SK-N-SH treated with all-trans-retinoic acid at 6 μM for 48 hours (cell line): ENCODE measurements at regions not wholly inside any gene's neighbourhood (a gene's known extent, or its start where the extent isn't known, plus 50 kb on each side); places are given as distances from the start of the nearest gene placed in this dataset.

Experiments
- ATAC-seq: fragments of 200-7000 bp; cut with Tn5 transposase; 3 replicates; pipeline ENCODE4 v1.9.1; 2020; ENCODE audit warnings: mild to moderate bottlenecking, moderate library complexity
- ARNTL ChIP-seq: fragments of 450-650 bp; formaldehyde crosslinking; IDR thresholded peaks from 2 replicates; pipeline ENCODE4 v1.5.0; 2020; ENCODE audit warnings: low read depth, mild to moderate bottlenecking, moderate library complexity, borderline replicate concordance
- BACH2 ChIP-seq: fragments of 250-450 bp; sonication (Bioruptor Pico); IDR thresholded peaks from 2 replicates; pipeline ENCODE4 v1.9.0; 2021; ENCODE audit warnings: mild to moderate bottlenecking, borderline replicate concordance
- CSDC2 ChIP-seq: fragments of 250-450 bp; sonication (Bioruptor Pico); IDR thresholded peaks from 2 replicates; pipeline ENCODE4 v1.5.0; 2020; ENCODE audit warnings: mild to moderate bottlenecking, moderate library complexity
- CSRNP3 ChIP-seq: fragments of 250-450 bp; sonication (Bioruptor Pico); IDR thresholded peaks from 2 replicates; pipeline ENCODE4 v1.5.1; 2021; ENCODE audit warnings: mild to moderate bottlenecking, moderate library complexity
- ESRRG ChIP-seq: fragments of 250-450 bp; sonication (Bioruptor Pico); IDR thresholded peaks from 2 replicates; pipeline ENCODE4 v1.6.1; 2021; ENCODE audit warnings: mild to moderate bottlenecking
- GLIS3 ChIP-seq: fragments of 250-450 bp; sonication (Bioruptor Pico); IDR thresholded peaks from 2 replicates; pipeline ENCODE4 v1.5.0; 2020; ENCODE audit warnings: mild to moderate bottlenecking, moderate library complexity
- ISL1 ChIP-seq: fragments of 250-450 bp; sonication (Bioruptor Pico); IDR thresholded peaks from 2 replicates; pipeline ENCODE4 v2.1.2; 2022; ENCODE audit warnings: mild to moderate bottlenecking, moderate library complexity
- OSR1 ChIP-seq: fragments of 250-450 bp; sonication (Bioruptor Pico); IDR thresholded peaks from 2 replicates; pipeline ENCODE4 v1.8.0; 2022; ENCODE audit warnings: moderate library complexity, mild to moderate bottlenecking, inconsistent platforms
- PPARA ChIP-seq: fragments of 250-450 bp; sonication (Bioruptor Pico); IDR thresholded peaks from 2 replicates; pipeline ENCODE4 v1.5.0; 2020; ENCODE audit warnings: mild to moderate bottlenecking, borderline replicate concordance
- RARB ChIP-seq: fragments of 250-450 bp; sonication (Bioruptor Pico); IDR thresholded peaks from 2 replicates; pipeline ENCODE4 v1.8.0; 2021; ENCODE audit warnings: mild to moderate bottlenecking, moderate library complexity
- SNAI2 ChIP-seq: fragments of 250-450 bp; sonication (Bioruptor Pico); IDR thresholded peaks from 2 replicates; pipeline ENCODE4 v1.5.0; 2020; ENCODE audit warnings: mild to moderate bottlenecking, moderate library complexity
- TCF4 ChIP-seq: fragments of 250-450 bp; sonication (Bioruptor Pico); IDR thresholded peaks from 2 replicates; pipeline ENCODE4 v1.8.0; 2021; ENCODE audit warnings: mild to moderate bottlenecking, moderate library complexity, borderline replicate concordance
- TSHZ2 ChIP-seq: fragments of 250-450 bp; sonication (Bioruptor Pico); IDR thresholded peaks from 2 replicates; pipeline ENCODE4 v1.5.0; 2020; ENCODE audit warnings: mild to moderate bottlenecking, moderate library complexity
- ZFP3 ChIP-seq: fragments of 250-450 bp; sonication (Bioruptor Pico); IDR thresholded peaks from 2 replicates; pipeline ENCODE4 v1.5.0; 2020; ENCODE audit warnings: mild to moderate bottlenecking, moderate library complexity
- ZFP30 ChIP-seq: fragments of 450-650 bp; formaldehyde crosslinking; IDR thresholded peaks from 2 replicates; pipeline ENCODE4 v1.5.0; 2022; ENCODE audit warnings: mild to moderate bottlenecking, moderate library complexity
- ZNF565 ChIP-seq: fragments of 450-650 bp; formaldehyde crosslinking; conservative IDR thresholded peaks from 2 replicates; pipeline ENCODE4 v1.5.0; 2020; ENCODE audit warnings: low read depth, mild to moderate bottlenecking, moderate library complexity
- ZNF70 ChIP-seq: fragments of 450-650 bp; formaldehyde crosslinking; IDR thresholded peaks from 2 replicates; pipeline ENCODE4 v1.5.0; 2020; ENCODE audit warnings: mild to moderate bottlenecking, moderate library complexity
- TF ChIP-seq, protein P1 (sequence below): fragments of 250-450 bp; sonication (Bioruptor Pico); IDR thresholded peaks from 2 replicates; pipeline ENCODE4 v1.8.0; 2020; ENCODE audit warnings: mild to moderate bottlenecking, moderate library complexity, borderline replicate concordance
- TF ChIP-seq, protein P2 (sequence below): fragments of 250-450 bp; sonication (Bioruptor Pico); IDR thresholded peaks from 2 replicates; pipeline ENCODE4 v1.5.1; 2020; ENCODE audit warnings: low read depth, mild to moderate bottlenecking, moderate library complexity

DNA sequence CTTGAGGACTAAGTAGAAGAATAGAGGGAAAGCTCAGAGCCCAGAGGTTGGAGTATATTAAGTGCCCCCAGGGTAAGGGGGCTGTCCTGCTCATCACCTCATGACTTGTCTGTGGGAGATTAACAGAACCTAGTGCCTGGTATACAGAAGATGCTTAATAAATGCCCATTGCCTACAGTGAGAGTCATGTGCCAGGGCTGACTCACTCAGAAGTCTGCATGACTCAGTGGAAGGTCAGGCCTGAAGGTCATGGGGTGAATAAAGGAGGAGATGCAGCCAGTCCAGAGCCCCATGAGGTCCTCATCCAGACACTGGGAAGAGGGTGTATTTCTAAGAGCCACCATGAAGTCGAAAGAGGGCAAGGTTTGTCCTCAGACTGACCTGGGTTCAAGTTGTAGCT, 62.5 kb upstream of the TLE3 start (continued):
- TF ChIP-seq, protein P1, sequence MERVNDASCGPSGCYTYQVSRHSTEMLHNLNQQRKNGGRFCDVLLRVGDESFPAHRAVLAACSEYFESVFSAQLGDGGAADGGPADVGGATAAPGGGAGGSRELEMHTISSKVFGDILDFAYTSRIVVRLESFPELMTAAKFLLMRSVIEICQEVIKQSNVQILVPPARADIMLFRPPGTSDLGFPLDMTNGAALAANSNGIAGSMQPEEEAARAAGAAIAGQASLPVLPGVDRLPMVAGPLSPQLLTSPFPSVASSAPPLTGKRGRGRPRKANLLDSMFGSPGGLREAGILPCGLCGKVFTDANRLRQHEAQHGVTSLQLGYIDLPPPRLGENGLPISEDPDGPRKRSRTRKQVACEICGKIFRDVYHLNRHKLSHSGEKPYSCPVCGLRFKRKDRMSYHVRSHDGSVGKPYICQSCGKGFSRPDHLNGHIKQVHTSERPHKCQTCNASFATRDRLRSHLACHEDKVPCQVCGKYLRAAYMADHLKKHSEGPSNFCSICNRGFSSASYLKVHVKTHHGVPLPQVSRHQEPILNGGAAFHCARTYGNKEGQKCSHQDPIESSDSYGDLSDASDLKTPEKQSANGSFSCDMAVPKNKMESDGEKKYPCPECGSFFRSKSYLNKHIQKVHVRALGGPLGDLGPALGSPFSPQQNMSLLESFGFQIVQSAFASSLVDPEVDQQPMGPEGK: no peak
- TF ChIP-seq TSHZ2: no peak

- no peak for ATAC-seq
- TF ChIP-seq ISL1 (no peak), CSRNP3 (CRISPR knock-in tag) (no peak), ZFP3 (CRISPR knock-in tag) (no peak)
- TF ChIP-seq, all 23 proteins: peak for 0
These were observed 61.9 kb upstream of the TLE3 start for GRCh38 chr15:70159713-70160009.

- no peak for ATAC-seq
- TF ChIP-seq ZNF70 (no peak), BACH2 (CRISPR knock-in tag) (no peak), GLIS3 (CRISPR knock-in tag) (no peak), ZFP30 (CRISPR knock-in tag) (no peak), RARB (no peak), TCF4 (CRISPR knock-in tag) (no peak), CSRNP3 (CRISPR knock-in tag) (no peak), CSDC2 (CRISPR knock-in tag) (no peak), ZNF565 (CRISPR knock-in tag) (no peak), ZFP3 (CRISPR knock-in tag) (no peak), TSHZ2 (no peak), SNAI2 (CRISPR knock-in tag) (no peak), OSR1 (no peak), ARNTL (CRISPR knock-in tag) (no peak), PPARA (CRISPR knock-in tag) (no peak), ISL1 (no peak), ESRRG (CRISPR knock-in tag) (no peak)
- TF ChIP-seq, protein P1: no peak
- TF ChIP-seq, protein P2, sequence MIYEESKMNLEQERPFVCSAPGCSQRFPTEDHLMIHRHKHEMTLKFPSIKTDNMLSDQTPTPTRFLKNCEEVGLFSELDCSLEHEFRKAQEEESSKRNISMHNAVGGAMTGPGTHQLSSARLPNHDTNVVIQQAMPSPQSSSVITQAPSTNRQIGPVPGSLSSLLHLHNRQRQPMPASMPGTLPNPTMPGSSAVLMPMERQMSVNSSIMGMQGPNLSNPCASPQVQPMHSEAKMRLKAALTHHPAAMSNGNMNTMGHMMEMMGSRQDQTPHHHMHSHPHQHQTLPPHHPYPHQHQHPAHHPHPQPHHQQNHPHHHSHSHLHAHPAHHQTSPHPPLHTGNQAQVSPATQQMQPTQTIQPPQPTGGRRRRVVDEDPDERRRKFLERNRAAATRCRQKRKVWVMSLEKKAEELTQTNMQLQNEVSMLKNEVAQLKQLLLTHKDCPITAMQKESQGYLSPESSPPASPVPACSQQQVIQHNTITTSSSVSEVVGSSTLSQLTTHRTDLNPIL (CRISPR knock-in tag): no peak
These were observed 61.4 kb upstream of the TLE3 start for GRCh38 chr15:70159001-70159712.
